Brain microvascular endothelial cell (primary cell): ENCODE measurements at regions not wholly inside any gene's neighbourhood (a gene's known extent, or its start where the extent isn't known, plus 50 kb on each side); places are given as distances from the start of the nearest gene placed in this dataset.

Experiments used
- DNase-seq: peaks from one replicate; pipeline ENCODE4 v3.0.0-alpha.2; 2020
- H3K27ac ChIP-seq: fragments of 250-450 bp; sonication (Bioruptor Pico); 2 replicates; pipeline ENCODE4 v1.5.1; 2020; ENCODE audit warnings: mild to moderate bottlenecking, moderate library complexity
- H3K27me3 ChIP-seq: fragments of 250-450 bp; sonication (Bioruptor Pico); replicated peaks from 2 replicates; pipeline ENCODE4 v1.5.1; 2020; ENCODE audit warnings: mild to moderate bottlenecking
- H3K36me3 ChIP-seq: fragments of 250-450 bp; sonication (Bioruptor Pico); replicated peaks from 2 replicates; pipeline ENCODE4 v1.5.1; 2020; ENCODE audit warnings: mild to moderate bottlenecking
- H3K4me3 ChIP-seq: 2 replicates; pipeline ENCODE4 v1.5.1; 2011; ENCODE audit warnings: low read depth, mild to moderate bottlenecking, control low read depth, low read length, moderate library complexity
- CTCF ChIP-seq: IDR thresholded peaks from 2 replicates; pipeline ENCODE4 v1.5.1; 2011; ENCODE audit warnings: low read depth, mild to moderate bottlenecking, moderate library complexity, low read length, control low read depth, inconsistent platforms; ENCODE audit errors: missing control alignments
- in situ Hi-C: cut with HindIII; loops from 2 replicates; pipeline ENCODE4 v1.10.0; 2017; ENCODE audit warnings: low sequenced_read_pairs, low pct_ligation_motif_present

GRCh38 chr3:127106053-127106452 is 86.9 kb upstream of the PRR23E start:
- no peak for TF ChIP-seq CTCF
- H3K36me3 ChIP-seq, result no peaks in the 10 kb centered on the region
- in situ Hi-C loops, result no loop called here

GRCh38 chr3:127106456-127106855 is 86.5 kb upstream of the PRR23E start:
- no peaks in the 10 kb centered on the region for H3K36me3 ChIP-seq
- no peaks in the 10 kb centered on the region for H3K27me3 ChIP-seq
- H3K4me3 ChIP-seq, result no peak overlapping the region
- in situ Hi-C loops, result no loop called here
- TF ChIP-seq CTCF, result no peak
- no peak for DNase-seq
- H3K27ac ChIP-seq, result no peak overlapping the region

More at GRCh38 chr3:127106053-127106452, 86.9 kb upstream of the PRR23E start:
- no peak overlapping the region for H3K27ac ChIP-seq
- no peaks in the 10 kb centered on the region for H3K27me3 ChIP-seq
- H3K4me3 ChIP-seq, result no peak overlapping the region
- DNase-seq, result no peak

- in situ Hi-C loops, result no loop called here
- no peak for DNase-seq
- TF ChIP-seq CTCF, result no peak
These were observed 85.9 kb upstream of the PRR23E start for GRCh38 chr3:127107002-127107401.

GRCh38 chr3:127107491-127108375 is 85.2 kb upstream of the PRR23E start:
- Histone ChIP-seq H3K36me3 (no peaks in the 10 kb centered on the region), H3K4me3 (no peak overlapping the region), H3K27me3 (no peaks in the 10 kb centered on the region), H3K27ac (no peak overlapping the region)
- no peak for DNase-seq
- TF ChIP-seq CTCF, result no peak
- in situ Hi-C loops, result no loop called here

More at GRCh38 chr3:127107002-127107401, 85.9 kb upstream of the PRR23E start:
- Histone ChIP-seq H3K36me3 (no peaks in the 10 kb centered on the region), H3K27me3 (no peaks in the 10 kb centered on the region), H3K4me3 (no peak overlapping the region), H3K27ac (no peak overlapping the region)

GRCh38 chr3:127108796-127109195 is 84.1 kb upstream of the PRR23E start:
- in situ Hi-C loops, result no loop called here
- H3K27ac ChIP-seq, result no peak overlapping the region
- no peak overlapping the region for H3K4me3 ChIP-seq
- no peak for TF ChIP-seq CTCF
- DNase-seq, result no peak
- no peaks in the 10 kb centered on the region for H3K27me3 ChIP-seq
- H3K36me3 ChIP-seq, result no peaks in the 10 kb centered on the region
